GM06990 (cell line): ENCODE measurements at regions not wholly inside any gene's neighbourhood (a gene's known extent, or its start where the extent isn't known, plus 50 kb on each side); places are given as distances from the start of the nearest gene placed in this dataset.

Experiments used
- DNase-seq: peaks from one replicate; pipeline ENCODE4 v3.0.0-alpha.2; 2011; ENCODE audit not compliant: insufficient read length; ENCODE audit errors: extremely low read depth
- H3K27me3 ChIP-seq: replicated peaks from 2 replicates; pipeline ENCODE4 v1.6.0; 2011; ENCODE audit warnings: low read length; ENCODE audit not compliant: control insufficient read depth, insufficient read depth
- H3K36me3 ChIP-seq: 2 replicates; pipeline ENCODE4 v1.5.1; 2011; ENCODE audit warnings: low read length; ENCODE audit not compliant: control insufficient read depth, insufficient read depth
- H3K4me3 ChIP-seq: replicated peaks from 2 replicates; pipeline ENCODE4 v1.5.1; 2011; ENCODE audit warnings: low read depth, mild to moderate bottlenecking, control low read depth, low read length
- TF ChIP-seq, protein P1 (sequence below): IDR thresholded peaks from 2 replicates; pipeline ENCODE4 v1.5.1; 2011; ENCODE audit warnings: low read length, control low read depth, mild to moderate bottlenecking, inconsistent platforms; ENCODE audit not compliant: insufficient read depth, poor library complexity, severe bottlenecking

DNA sequence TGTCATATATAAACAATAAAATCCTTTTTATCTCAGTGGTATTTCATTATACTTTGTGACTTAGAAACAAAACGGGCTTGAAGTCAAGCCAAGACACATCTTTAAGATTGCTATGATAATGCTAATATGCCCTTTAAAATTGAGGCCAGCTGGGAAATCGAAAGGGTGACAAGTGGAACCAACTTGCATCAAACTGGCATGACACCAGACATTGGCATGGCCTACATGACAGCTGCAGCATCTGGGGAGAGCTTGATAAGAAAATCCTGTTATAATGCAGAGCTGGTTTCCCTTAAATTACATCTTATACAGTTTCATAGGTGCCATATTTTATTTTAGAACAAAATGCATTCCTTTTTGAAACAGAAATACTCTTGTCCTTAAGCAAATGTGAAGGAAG lies 325.2 kb downstream of the ZBBX start:
- Histone ChIP-seq H3K4me3 (no peak overlapping the region), H3K36me3 (no peaks in the 10 kb centered on the region), H3K27me3 (no peaks in the 10 kb centered on the region)
- DNase-seq: no peak
- TF ChIP-seq, protein P1, sequence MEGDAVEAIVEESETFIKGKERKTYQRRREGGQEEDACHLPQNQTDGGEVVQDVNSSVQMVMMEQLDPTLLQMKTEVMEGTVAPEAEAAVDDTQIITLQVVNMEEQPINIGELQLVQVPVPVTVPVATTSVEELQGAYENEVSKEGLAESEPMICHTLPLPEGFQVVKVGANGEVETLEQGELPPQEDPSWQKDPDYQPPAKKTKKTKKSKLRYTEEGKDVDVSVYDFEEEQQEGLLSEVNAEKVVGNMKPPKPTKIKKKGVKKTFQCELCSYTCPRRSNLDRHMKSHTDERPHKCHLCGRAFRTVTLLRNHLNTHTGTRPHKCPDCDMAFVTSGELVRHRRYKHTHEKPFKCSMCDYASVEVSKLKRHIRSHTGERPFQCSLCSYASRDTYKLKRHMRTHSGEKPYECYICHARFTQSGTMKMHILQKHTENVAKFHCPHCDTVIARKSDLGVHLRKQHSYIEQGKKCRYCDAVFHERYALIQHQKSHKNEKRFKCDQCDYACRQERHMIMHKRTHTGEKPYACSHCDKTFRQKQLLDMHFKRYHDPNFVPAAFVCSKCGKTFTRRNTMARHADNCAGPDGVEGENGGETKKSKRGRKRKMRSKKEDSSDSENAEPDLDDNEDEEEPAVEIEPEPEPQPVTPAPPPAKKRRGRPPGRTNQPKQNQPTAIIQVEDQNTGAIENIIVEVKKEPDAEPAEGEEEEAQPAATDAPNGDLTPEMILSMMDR: no peak

DNA sequence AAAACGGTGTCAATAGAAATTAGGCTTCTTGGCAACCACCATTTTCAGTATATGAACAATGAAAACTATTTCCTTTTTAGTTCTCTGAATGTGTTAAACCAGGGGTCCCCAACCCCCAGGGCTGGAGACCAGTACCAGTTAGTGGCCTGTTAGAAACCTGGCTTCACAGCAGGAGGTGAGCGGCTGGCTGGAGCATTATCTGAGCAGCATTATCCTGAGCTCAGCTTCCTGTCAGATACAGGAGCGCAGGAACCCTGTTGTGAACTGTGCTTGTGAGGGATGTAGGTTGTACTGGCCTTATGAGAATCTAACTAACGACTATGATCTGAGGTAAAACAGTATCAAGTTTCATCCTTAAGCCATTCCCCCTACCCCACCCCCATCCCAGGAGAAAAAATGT lies 328.7 kb downstream of the ZBBX start:
- H3K36me3 ChIP-seq: no peaks in the 10 kb centered on the region
- DNase-seq: no peak
- TF ChIP-seq, protein P1: no peak

DNA sequence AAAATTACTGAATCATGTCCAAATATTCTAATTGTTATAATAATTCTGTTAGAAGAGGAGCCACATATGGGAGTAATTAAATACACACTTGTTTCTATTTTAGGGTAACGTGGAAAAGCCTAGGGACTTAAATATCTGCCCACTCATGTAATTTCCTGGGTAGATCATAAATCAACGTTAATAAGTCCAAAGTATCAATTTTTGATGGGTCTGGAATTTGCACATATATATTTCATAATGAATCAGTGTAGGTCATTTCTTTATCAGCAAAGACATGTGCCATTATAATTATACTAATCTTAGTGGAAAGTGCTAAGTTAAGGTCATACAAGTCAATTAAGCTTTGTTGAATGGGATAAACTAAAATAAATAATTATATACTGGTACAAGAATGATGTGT lies 346.2 kb downstream of the ZBBX start:
- TF ChIP-seq, protein P1: no peak
- no peaks in the 10 kb centered on the region for H3K27me3 ChIP-seq
- no peak overlapping the region for H3K4me3 ChIP-seq
- no peak for DNase-seq
- no peaks in the 10 kb centered on the region for H3K36me3 ChIP-seq

More for the DNA sequence above, 328.7 kb downstream of the ZBBX start:
- H3K4me3 ChIP-seq: no peak overlapping the region
- H3K27me3 ChIP-seq: no peaks in the 10 kb centered on the region

DNA sequence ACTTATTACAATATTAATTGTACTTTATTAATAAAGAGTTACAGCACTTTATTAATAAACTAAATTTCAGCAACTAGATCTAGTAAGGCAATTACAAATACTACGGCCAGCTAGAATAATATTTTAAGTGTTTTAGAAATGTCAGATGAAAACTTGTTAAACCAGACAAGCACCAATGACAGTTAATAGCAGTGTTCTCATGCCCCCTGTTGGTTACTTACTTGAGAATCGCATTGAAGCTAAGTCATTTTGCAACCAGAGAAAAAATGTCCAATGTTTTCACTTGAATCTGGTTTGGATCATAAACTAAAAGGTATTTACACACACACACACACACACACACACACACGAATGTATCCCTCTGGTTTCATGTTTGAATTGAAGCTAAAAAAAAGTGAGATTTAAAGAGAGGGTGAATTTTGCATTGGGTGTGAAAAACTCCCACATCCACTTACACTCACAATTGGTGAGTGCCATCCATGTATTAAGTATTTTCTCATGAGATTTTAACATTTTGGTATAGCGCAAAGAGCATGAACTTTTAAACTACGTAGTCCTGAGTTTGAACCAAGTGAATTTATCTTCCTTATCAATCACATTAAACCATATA lies 347.7 kb downstream of the ZBBX start:
- H3K4me3 ChIP-seq: no peak overlapping the region
- no peaks in the 10 kb centered on the region for H3K36me3 ChIP-seq
- no peak for DNase-seq
- TF ChIP-seq, protein P1: no peak
- no peaks in the 10 kb centered on the region for H3K27me3 ChIP-seq

DNA sequence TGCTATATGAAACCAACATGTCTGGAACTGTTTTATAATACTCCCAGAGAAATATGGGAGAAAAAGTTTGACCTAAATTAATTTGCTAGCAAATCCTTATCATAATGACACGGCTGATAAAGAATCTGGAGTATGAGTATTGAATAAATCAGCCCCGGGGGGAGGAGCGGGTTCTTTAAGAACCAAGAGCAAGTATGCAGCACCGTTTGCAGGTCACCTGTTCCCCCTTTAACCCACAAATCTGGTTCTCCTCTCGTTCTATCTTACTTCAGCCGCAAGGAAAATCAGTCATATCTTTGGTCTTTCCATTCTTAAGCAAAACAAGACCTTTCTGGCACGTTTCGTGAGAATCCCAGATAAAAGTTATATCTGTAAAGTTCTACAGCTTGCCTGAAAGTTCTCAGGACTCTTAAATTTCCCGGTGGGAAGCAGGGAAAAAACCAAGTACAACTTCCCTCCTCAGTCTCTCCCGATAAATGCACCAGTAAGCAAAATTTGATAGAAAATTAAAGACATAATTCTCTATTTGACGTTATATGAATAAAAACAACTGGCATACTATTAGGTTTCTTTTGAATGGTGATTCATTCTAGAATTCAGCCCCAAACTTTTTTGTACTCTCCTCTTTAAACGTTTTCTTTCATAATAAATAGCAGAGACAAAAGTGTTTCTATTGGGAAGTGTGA lies 348.6 kb downstream of the ZBBX start:
- H3K27me3 ChIP-seq: no peaks in the 10 kb centered on the region
- no peak overlapping the region for H3K4me3 ChIP-seq
- no peaks in the 10 kb centered on the region for H3K36me3 ChIP-seq
- TF ChIP-seq, protein P1: no peak
- no peak for DNase-seq
